ENCODE measurements at regions not wholly inside any gene's neighbourhood (a gene's known extent, or its start where the extent isn't known, plus 50 kb on each side); places are given as distances from the start of the nearest gene placed in this dataset.
"Not testable (repeated sequence)": the region's sequence is repeated elsewhere in the genome, so short reads cannot be mapped to it uniquely, and the experiment has no call there.

GRCh38 chr11:82182697-82183096, 551.0 kb downstream of the FAM181B start:
- TF ChIP-seq POLR2A (IDR thresholded peaks at IDR 0.05; ENCODE audit: low read depth, low read length); CTCF (IDR thresholded peaks at IDR 0.05; ENCODE audit: extremely low read depth in 1 of 2, insufficient read depth in 1 of 2, low read depth in 1 of 2, low read length in 2 of 2); EZH2 (IDR thresholded peaks at IDR 0.05; ENCODE audit: borderline replicate concordance, low read depth, low read length, severe bottlenecking); JUN (IDR thresholded peaks at IDR 0.05; ENCODE audit: borderline replicate concordance, insufficient read depth, insufficient read length, low read depth); POLR2AphosphoS5 (IDR thresholded peaks at IDR 0.05; ENCODE audit: insufficient read depth, low read depth, low read length); MAX (IDR thresholded peaks at IDR 0.05; ENCODE audit: insufficient read depth, insufficient read length); MYC (IDR thresholded peaks at IDR 0.05; ENCODE audit: low read depth, low read length); GATA2 (IDR thresholded peaks at IDR 0.05; ENCODE audit: insufficient read depth, insufficient read length, low read depth, low read length): not testable (repeated sequence)
